ENCODE measurements at regions not wholly inside any gene's neighbourhood (a gene's known extent, or its start where the extent isn't known, plus 50 kb on each side); places are given as distances from the start of the nearest gene placed in this dataset.

DNA sequence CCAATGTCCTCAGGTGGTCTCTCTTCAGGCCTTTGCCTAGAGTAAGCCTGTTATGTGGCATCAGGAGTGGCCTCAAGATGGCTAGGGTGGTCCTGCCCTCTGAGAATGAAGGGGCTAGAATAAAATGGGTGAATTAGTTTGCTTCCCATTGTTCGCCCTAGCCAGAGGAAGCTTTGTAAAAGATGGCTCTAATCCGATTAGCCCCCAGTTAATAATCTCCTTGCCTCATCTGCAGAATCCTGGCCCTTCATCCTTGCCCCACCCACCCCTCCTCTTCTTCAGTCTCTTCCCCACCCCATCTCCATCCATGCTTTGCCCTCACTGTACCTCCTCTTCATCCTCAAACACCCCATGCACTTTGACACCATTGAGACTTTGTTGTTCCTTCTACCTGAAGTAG is 57.4 kb upstream of the LGALSL start:
- DNase-seq (no peak), ATAC-seq (ENCODE audit: insufficient read depth, low FRiP score) (no peak)
- 92 to 100% methylated on average over 2 of the region's 2 CpGs for WGBS, 2 donors
- TF ChIP-seq, protein P1, sequence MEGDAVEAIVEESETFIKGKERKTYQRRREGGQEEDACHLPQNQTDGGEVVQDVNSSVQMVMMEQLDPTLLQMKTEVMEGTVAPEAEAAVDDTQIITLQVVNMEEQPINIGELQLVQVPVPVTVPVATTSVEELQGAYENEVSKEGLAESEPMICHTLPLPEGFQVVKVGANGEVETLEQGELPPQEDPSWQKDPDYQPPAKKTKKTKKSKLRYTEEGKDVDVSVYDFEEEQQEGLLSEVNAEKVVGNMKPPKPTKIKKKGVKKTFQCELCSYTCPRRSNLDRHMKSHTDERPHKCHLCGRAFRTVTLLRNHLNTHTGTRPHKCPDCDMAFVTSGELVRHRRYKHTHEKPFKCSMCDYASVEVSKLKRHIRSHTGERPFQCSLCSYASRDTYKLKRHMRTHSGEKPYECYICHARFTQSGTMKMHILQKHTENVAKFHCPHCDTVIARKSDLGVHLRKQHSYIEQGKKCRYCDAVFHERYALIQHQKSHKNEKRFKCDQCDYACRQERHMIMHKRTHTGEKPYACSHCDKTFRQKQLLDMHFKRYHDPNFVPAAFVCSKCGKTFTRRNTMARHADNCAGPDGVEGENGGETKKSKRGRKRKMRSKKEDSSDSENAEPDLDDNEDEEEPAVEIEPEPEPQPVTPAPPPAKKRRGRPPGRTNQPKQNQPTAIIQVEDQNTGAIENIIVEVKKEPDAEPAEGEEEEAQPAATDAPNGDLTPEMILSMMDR (IDR thresholded peaks at IDR 0.05; ENCODE audit: control extremely low read depth, extremely low read depth), result no peak
- Histone ChIP-seq H3K9me3 (ENCODE audit: control insufficient read depth in 4 of 4, insufficient read depth in 3 of 4, low read length in 3 of 4) (peaks cover 0 to 3% (median 0%) of the 10 kb centered on the region in 4 donors), H3K4me1 (ENCODE audit: control insufficient read depth in 5 of 5, insufficient read depth in 5 of 5, low read length in 5 of 5) (peaks cover 0 to 14% (median 11%) of the 10 kb centered on the region in 5 donors), H3K4me3 (no peak overlapping the region), H3K9ac (ENCODE audit: insufficient read depth in 1 of 2, low read length in 2 of 2) (no peak overlapping the region), H3K36me3 (ENCODE audit: control insufficient read depth in 4 of 4, insufficient read depth in 4 of 4, low read length in 4 of 4) (no peaks in the 10 kb centered on the region), H3K27me3 (ENCODE audit: control insufficient read depth in 3 of 3, insufficient read depth in 3 of 3, low read length in 2 of 3) (no peaks in the 10 kb centered on the region), H3K27ac (ENCODE audit: low read depth in 1 of 2, low read length in 1 of 2) (no peak overlapping the region)

DNA sequence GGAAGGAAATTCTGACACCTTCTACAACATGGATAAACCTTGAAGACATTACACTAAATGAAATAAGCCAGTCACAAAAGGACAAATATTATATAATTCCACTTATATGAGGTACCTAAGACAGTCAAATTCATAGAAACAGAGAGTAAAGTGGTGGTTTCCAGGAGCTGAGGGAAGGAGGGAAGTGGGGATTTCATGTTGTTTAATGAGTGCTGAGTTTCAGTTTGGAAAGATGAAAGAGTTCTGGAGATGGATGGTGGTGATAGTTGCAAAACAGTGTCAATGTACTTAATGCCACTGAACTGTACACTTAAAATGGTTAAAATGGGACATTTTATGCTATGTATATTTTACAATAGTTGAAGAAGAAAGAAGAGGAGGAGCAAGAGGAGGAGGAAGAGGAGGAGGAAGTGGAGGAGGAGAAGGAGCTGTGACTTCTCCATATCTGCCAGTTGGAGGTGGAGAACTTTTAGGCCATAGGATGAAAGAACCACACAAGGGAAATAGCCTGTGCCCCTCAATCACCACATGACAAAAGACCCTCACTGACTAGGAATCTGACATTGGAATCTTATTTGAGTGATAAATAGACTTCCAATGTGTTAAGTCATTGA is 55.3 kb upstream of the LGALSL start:
- no peak overlapping the region for H3K4me3 ChIP-seq
- no peaks in the 10 kb centered on the region for H3K9me3 ChIP-seq (ENCODE audit: control insufficient read depth in 4 of 4, insufficient read depth in 3 of 4, low read length in 3 of 4)
- no peak overlapping the region for H3K27ac ChIP-seq (ENCODE audit: low read depth in 1 of 2, low read length in 1 of 2)
- H3K36me3 ChIP-seq (ENCODE audit: control insufficient read depth in 4 of 4, insufficient read depth in 4 of 4, low read length in 4 of 4), result no peaks in the 10 kb centered on the region
- TF ChIP-seq, protein P1 (IDR thresholded peaks at IDR 0.05; ENCODE audit: control extremely low read depth, extremely low read depth), result no peak
- peaks cover 7 to 33% (median 23%) of the 10 kb centered on the region in 5 donors for H3K4me1 ChIP-seq (ENCODE audit: control insufficient read depth in 5 of 5, insufficient read depth in 5 of 5, low read length in 5 of 5)
- no peaks in the 10 kb centered on the region for H3K27me3 ChIP-seq (ENCODE audit: control insufficient read depth in 3 of 3, insufficient read depth in 3 of 3, low read length in 2 of 3)
- ATAC-seq (ENCODE audit: insufficient read depth, low FRiP score) (no peak), DNase-seq (no peak)
- H3K9ac ChIP-seq (ENCODE audit: insufficient read depth in 1 of 2, low read length in 2 of 2), result no peak overlapping the region

DNA sequence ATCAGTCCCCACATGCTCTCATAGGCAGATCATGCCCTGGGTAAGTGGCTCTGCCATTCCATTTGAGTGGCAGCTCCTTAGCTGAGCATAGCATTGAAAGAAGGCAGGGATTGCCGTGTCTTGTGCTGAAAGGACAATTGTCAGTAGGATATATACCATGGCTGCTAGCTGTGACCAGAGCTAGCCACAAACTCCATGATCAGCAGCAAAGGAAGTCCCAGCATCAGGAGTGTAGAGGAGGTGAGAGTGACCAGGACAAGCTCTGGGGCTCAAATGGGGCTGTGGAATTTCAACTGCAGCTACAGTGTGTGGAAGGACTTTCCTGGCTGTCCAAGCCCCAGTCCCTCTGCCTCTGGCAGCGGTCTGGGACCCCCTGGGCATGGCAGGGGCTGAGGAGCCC is 54.4 kb upstream of the LGALSL start:
- Histone ChIP-seq H3K9me3 (ENCODE audit: control insufficient read depth in 4 of 4, insufficient read depth in 3 of 4, low read length in 3 of 4) (no peaks in the 10 kb centered on the region), H3K36me3 (ENCODE audit: control insufficient read depth in 4 of 4, insufficient read depth in 4 of 4, low read length in 4 of 4) (no peaks in the 10 kb centered on the region), H3K9ac (ENCODE audit: insufficient read depth in 1 of 2, low read length in 2 of 2) (no peak overlapping the region), H3K27ac (ENCODE audit: low read depth in 1 of 2, low read length in 1 of 2) (no peak overlapping the region), H3K4me1 (ENCODE audit: control insufficient read depth in 5 of 5, insufficient read depth in 5 of 5, low read length in 5 of 5) (peaks cover 10 to 40% (median 27%) of the 10 kb centered on the region in 5 donors), H3K4me3 (no peak overlapping the region), H3K27me3 (ENCODE audit: control insufficient read depth in 3 of 3, insufficient read depth in 3 of 3, low read length in 2 of 3) (no peaks in the 10 kb centered on the region)
- TF ChIP-seq, protein P1 (IDR thresholded peaks at IDR 0.05; ENCODE audit: control extremely low read depth, extremely low read depth), result no peak
- ATAC-seq (ENCODE audit: insufficient read depth, low FRiP score), result no peak
- no peak for DNase-seq
- WGBS, 2 donors, result 90 to 96% methylated on average over 2 of the region's 2 CpGs
